HG03135 (cell line): ENCODE measurements at regions not wholly inside any gene's neighbourhood (a gene's known extent, or its start where the extent isn't known, plus 50 kb on each side); places are given as distances from the start of the nearest gene placed in this dataset.

ENCODE experiments used
- ATAC-seq: cut with Tn5 transposase; IDR thresholded peaks from one replicate; pipeline ENCODE4 v1.9.1; 2021; ENCODE audit warnings: mild to moderate bottlenecking, moderate library complexity; ENCODE audit not compliant: unreplicated experiment

GRCh38 chr2:13006426-13006825 is 289.7 kb downstream of the TRIB2 start:
- ATAC-seq, result no peak

GRCh38 chr2:13006829-13007717 is 290.3 kb downstream of the TRIB2 start:
- peak; percentile 69 for ATAC-seq

GRCh38 chr2:13009027-13009642 is 292.4 kb downstream of the TRIB2 start:
- ATAC-seq, result no peak

GRCh38 chr2:13010283-13010682 is 293.5 kb downstream of the TRIB2 start:
- no peak for ATAC-seq

- no peak for ATAC-seq
Observed at GRCh38 chr2:13014783-13015182, 298.0 kb downstream of the TRIB2 start.

GRCh38 chr2:13015532-13016320 is 299.0 kb downstream of the TRIB2 start:
- no peak for ATAC-seq

- ATAC-seq, result no peak
Observed at GRCh38 chr2:13018490-13018889, 301.8 kb downstream of the TRIB2 start.

- ATAC-seq, result no peak
Observed at GRCh38 chr2:13019781-13020180, 303.0 kb downstream of the TRIB2 start.

GRCh38 chr2:13020469-13020868 is 303.7 kb downstream of the TRIB2 start:
- no peak for ATAC-seq

GRCh38 chr2:13021470-13021957 is 304.8 kb downstream of the TRIB2 start:
- no peak for ATAC-seq

- no peak for ATAC-seq
Observed at GRCh38 chr2:13030606-13031005, 313.9 kb downstream of the TRIB2 start.

GRCh38 chr2:13034861-13035260 is 318.1 kb downstream of the TRIB2 start:
- no peak for ATAC-seq

- ATAC-seq, result no peak
Observed at GRCh38 chr2:13035866-13036265, 319.1 kb downstream of the TRIB2 start.

GRCh38 chr2:13040043-13040442 is 323.3 kb downstream of the TRIB2 start:
- no peak for ATAC-seq

GRCh38 chr2:13046557-13047165 is 329.9 kb downstream of the TRIB2 start:
- ATAC-seq, result no peak

GRCh38 chr2:13050764-13051163 is 334.0 kb downstream of the TRIB2 start:
- ATAC-seq, result no peak

- no peak for ATAC-seq
Observed at GRCh38 chr2:13052547-13052946, 335.8 kb downstream of the TRIB2 start.

GRCh38 chr2:13056259-13056843 is 339.6 kb downstream of the TRIB2 start:
- no peak for ATAC-seq

- no peak for ATAC-seq
Observed at GRCh38 chr2:13057671-13058070, 340.9 kb downstream of the TRIB2 start.

GRCh38 chr2:13066676-13067075 is 349.9 kb downstream of the TRIB2 start:
- ATAC-seq, result no peak

GRCh38 chr2:13067508-13067907 is 350.8 kb downstream of the TRIB2 start:
- no peak for ATAC-seq
